ENCODE measurements at regions not wholly inside any gene's neighbourhood (a gene's known extent, or its start where the extent isn't known, plus 50 kb on each side); places are given as distances from the start of the nearest gene placed in this dataset.

DNA sequence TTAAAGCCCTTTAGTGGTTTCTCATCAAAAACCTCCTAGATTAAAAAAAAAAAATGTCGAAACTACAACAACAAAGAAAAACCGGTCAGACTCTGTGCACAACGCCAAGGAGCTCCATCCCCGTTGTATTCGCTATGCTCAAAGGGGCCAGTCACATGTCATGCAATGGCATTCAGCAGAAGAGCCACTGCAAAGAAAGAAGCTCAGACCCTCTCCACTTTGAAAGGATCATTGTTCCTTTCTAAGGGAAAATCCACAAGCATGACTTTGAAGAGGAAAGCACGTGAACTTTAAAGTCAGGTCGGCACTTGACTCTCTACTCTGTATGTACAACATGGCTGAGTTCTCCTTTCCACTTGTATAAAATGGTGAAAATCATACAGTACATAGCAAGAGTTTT lies 655.6 kb downstream of the ETS1 start:
- ChIA-PET POLR2A (no interaction called here), CTCF (no interaction called here)
- 97% methylated on average over 4 of the region's 7 CpGs for WGBS (ENCODE audit: insufficient coverage)

DNA sequence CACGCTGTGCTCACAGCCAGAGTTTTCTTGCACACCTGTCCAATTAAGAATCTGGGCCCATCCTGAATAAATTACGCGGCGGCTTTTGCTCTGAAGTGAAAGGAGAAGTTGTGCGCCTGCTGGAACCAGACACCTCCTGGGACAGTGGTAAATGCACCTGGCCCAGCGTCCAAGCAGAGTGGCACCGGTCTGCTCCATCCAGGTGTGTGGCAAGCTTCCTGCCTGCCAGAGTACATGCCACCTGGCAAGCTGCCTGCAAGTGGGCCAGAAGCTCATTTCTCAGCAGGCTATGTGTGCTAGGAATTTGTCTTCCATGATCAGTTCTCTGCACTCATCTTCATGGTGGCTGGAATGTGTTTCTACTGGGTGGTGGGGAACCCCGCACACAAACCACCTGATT lies 660.6 kb downstream of the ETS1 start:
- Mint-ChIP-seq H3K4me3 (no peak overlapping the region), H3K4me1 (no peaks in the 10 kb centered on the region), H3K27ac (no peak overlapping the region), H3K9me3 (ENCODE audit: insufficient read depth) (no peaks in the 10 kb centered on the region), H3K27me3 (peaks cover 8% of the 10 kb centered on the region)
- H3K9ac ChIP-seq (ENCODE audit: low read length): no peak overlapping the region
- no peaks in the 10 kb centered on the region for H4K20me1 ChIP-seq (ENCODE audit: control insufficient read depth, insufficient read depth, low read length, poor library complexity, severe bottlenecking)
- no peak overlapping the region for H2AFZ ChIP-seq (ENCODE audit: insufficient read depth, low read depth, low read length, poor library complexity, severe bottlenecking)
- intact Hi-C loops (cut with micrococcal nuclease): no loop called here
- ChIA-PET POLR2A (no interaction called here), CTCF (no interaction called here)
- H3K4me1 ChIP-seq (ENCODE audit: control insufficient read depth in 2 of 2, insufficient read depth in 2 of 2, low read length in 2 of 2): no peaks in the 10 kb centered on the region
- TF ChIP-seq, protein P1, sequence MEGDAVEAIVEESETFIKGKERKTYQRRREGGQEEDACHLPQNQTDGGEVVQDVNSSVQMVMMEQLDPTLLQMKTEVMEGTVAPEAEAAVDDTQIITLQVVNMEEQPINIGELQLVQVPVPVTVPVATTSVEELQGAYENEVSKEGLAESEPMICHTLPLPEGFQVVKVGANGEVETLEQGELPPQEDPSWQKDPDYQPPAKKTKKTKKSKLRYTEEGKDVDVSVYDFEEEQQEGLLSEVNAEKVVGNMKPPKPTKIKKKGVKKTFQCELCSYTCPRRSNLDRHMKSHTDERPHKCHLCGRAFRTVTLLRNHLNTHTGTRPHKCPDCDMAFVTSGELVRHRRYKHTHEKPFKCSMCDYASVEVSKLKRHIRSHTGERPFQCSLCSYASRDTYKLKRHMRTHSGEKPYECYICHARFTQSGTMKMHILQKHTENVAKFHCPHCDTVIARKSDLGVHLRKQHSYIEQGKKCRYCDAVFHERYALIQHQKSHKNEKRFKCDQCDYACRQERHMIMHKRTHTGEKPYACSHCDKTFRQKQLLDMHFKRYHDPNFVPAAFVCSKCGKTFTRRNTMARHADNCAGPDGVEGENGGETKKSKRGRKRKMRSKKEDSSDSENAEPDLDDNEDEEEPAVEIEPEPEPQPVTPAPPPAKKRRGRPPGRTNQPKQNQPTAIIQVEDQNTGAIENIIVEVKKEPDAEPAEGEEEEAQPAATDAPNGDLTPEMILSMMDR (IDR thresholded peaks at IDR 0.05): no peak
- TF ChIP-seq EZH2 (IDR thresholded peaks at IDR 0.05; ENCODE audit: borderline replicate concordance, insufficient read depth, low read depth, low read length, poor library complexity, severe bottlenecking): no peak
- H3K4me3 ChIP-seq (ENCODE audit: control extremely low read depth in 1 of 5, extremely low read depth in 1 of 5, insufficient read depth in 1 of 5, low read depth in 2 of 5, low read length in 4 of 5): no peak overlapping the region
- H3K27me3 ChIP-seq (replicated peaks in 1 of 4; ENCODE audit: control extremely low read depth in 1 of 4, control insufficient read depth in 3 of 4, insufficient read depth in 4 of 4, low read length in 3 of 4): no peaks in the 10 kb centered on the region
- H3K27ac ChIP-seq (ENCODE audit: low read length in 2 of 2): no peak overlapping the region
- no peaks in the 10 kb centered on the region for H3K9me3 ChIP-seq (ENCODE audit: control extremely low read depth in 1 of 3, control insufficient read depth in 2 of 3, insufficient read depth in 1 of 3, low read length in 2 of 3)
- 72% methylated on average over 6 of the region's 8 CpGs for WGBS (ENCODE audit: insufficient coverage)
- DNase-seq (no peak), ATAC-seq (ENCODE audit: low read depth) (no peak)
- no peak overlapping the region for H3K4me2 ChIP-seq (replicated peaks; ENCODE audit: low read depth, low read length, poor library complexity, severe bottlenecking)
- no peaks in the 10 kb centered on the region for H3K36me3 ChIP-seq (replicated peaks in 1 of 2; ENCODE audit: control extremely low read depth in 1 of 2, control insufficient read depth in 1 of 2, extremely low read depth in 1 of 2, insufficient read depth in 2 of 2, low read length in 1 of 2)
- H3K79me2 ChIP-seq (ENCODE audit: control insufficient read depth, insufficient read depth, low read length): no peaks in the 10 kb centered on the region

More for the DNA sequence above, 655.6 kb downstream of the ETS1 start:
- Histone ChIP-seq H3K27me3 (replicated peaks in 1 of 4; ENCODE audit: control extremely low read depth in 1 of 4, control insufficient read depth in 3 of 4, insufficient read depth in 4 of 4, low read length in 3 of 4) (no peaks in the 10 kb centered on the region), H3K27ac (ENCODE audit: low read length in 2 of 2) (no peak overlapping the region), H4K20me1 (ENCODE audit: control insufficient read depth, insufficient read depth, low read length, poor library complexity, severe bottlenecking) (no peaks in the 10 kb centered on the region), H3K4me2 (replicated peaks; ENCODE audit: low read depth, low read length, poor library complexity, severe bottlenecking) (no peak overlapping the region), H3K9me3 (ENCODE audit: control extremely low read depth in 1 of 3, control insufficient read depth in 2 of 3, insufficient read depth in 1 of 3, low read length in 2 of 3) (no peaks in the 10 kb centered on the region), H3K4me3 (ENCODE audit: control extremely low read depth in 1 of 5, extremely low read depth in 1 of 5, insufficient read depth in 1 of 5, low read depth in 2 of 5, low read length in 4 of 5) (no peak overlapping the region), H3K36me3 (replicated peaks in 1 of 2; ENCODE audit: control extremely low read depth in 1 of 2, control insufficient read depth in 1 of 2, extremely low read depth in 1 of 2, insufficient read depth in 2 of 2, low read length in 1 of 2) (no peaks in the 10 kb centered on the region), H3K4me1 (ENCODE audit: control insufficient read depth in 2 of 2, insufficient read depth in 2 of 2, low read length in 2 of 2) (no peaks in the 10 kb centered on the region), H3K79me2 (ENCODE audit: control insufficient read depth, insufficient read depth, low read length) (no peaks in the 10 kb centered on the region), H3K9ac (ENCODE audit: low read length) (no peak overlapping the region), H2AFZ (ENCODE audit: insufficient read depth, low read depth, low read length, poor library complexity, severe bottlenecking) (no peak overlapping the region)
- H3K27ac Mint-ChIP-seq: no peak overlapping the region
- TF ChIP-seq EZH2 (IDR thresholded peaks at IDR 0.05; ENCODE audit: borderline replicate concordance, insufficient read depth, low read depth, low read length, poor library complexity, severe bottlenecking): no peak
- TF ChIP-seq, protein P1 (IDR thresholded peaks at IDR 0.05): no peak
- no peak overlapping the region for H3K4me3 Mint-ChIP-seq
- no peaks in the 10 kb centered on the region for H3K4me1 Mint-ChIP-seq
- no peak for DNase-seq
- no peaks in the 10 kb centered on the region for H3K9me3 Mint-ChIP-seq (ENCODE audit: insufficient read depth)
- peaks cover 17% of the 10 kb centered on the region for H3K27me3 Mint-ChIP-seq
- ATAC-seq (ENCODE audit: low read depth): no peak
- intact Hi-C loops (cut with micrococcal nuclease): no loop called here

Measured in B cell (primary cell).